Left ventricle myocardium inferior (tissue), 1 donor: ENCODE measurements at regions not wholly inside any gene's neighbourhood (a gene's known extent, or its start where the extent isn't known, plus 50 kb on each side); places are given as distances from the start of the nearest gene placed in this dataset.

Source experiments
- DNase-seq: peaks from one replicate; pipeline ENCODE4 v3.0.0-alpha.2; 2020
- H3K27ac ChIP-seq: fragments of 200-600 bp; replicated peaks from 2 replicates; pipeline ENCODE4 v1.8.0; 2021
- H3K27me3 ChIP-seq: fragments of 200-600 bp; 2 replicates; pipeline ENCODE4 v1.8.0; 2021; ENCODE audit warnings: low read depth
- H3K36me3 ChIP-seq: fragments of 200-600 bp; 2 replicates; pipeline ENCODE4 v1.8.0; 2021
- H3K4me1 ChIP-seq: fragments of 200-600 bp; 2 replicates; pipeline ENCODE4 v1.8.0; 2021
- H3K4me3 ChIP-seq: fragments of 200-600 bp; 2 replicates; pipeline ENCODE4 v1.8.0; 2021; ENCODE audit warnings: mild to moderate bottlenecking, moderate library complexity
- H3K9me3 ChIP-seq: fragments of 200-600 bp; replicated peaks from 2 replicates; pipeline ENCODE4 v1.8.0; 2021
- CTCF ChIP-seq: fragments of 200-600 bp; IDR thresholded peaks from 2 replicates; pipeline ENCODE4 v1.8.0; 2021; ENCODE audit warnings: antibody characterized with exemption, mild to moderate bottlenecking, borderline replicate concordance
- intact Hi-C: fragments of 100-400 bp; cut with micrococcal nuclease; formaldehyde crosslinking; loops from one replicate; pipeline ENCODE4 v1.11.0; 2022
- donor health status: DM: no; HTN: yes; CAD: no; lungs with severe emphysema.

- no peak overlapping the region for H3K4me3 ChIP-seq
Measured at GRCh38 chr12:34287437-34287836, 265.1 kb downstream of the ALG10 start.

GRCh38 chr12:34287986-34288962 lies 266.0 kb downstream of the ALG10 start:
- Histone ChIP-seq H3K4me3 (no peak overlapping the region), H3K36me3 (no peaks in the 10 kb centered on the region), H3K27me3 (peaks cover 8% of the 10 kb centered on the region), H3K9me3 (peaks cover 62% of the 10 kb centered on the region), H3K27ac (no peak overlapping the region), H3K4me1 (no peaks in the 10 kb centered on the region)
- no peak for TF ChIP-seq CTCF
- DNase-seq: peak; percentile 2
- intact Hi-C loops: no loop called here

More at GRCh38 chr12:34287437-34287836, 265.1 kb downstream of the ALG10 start:
- no peak for TF ChIP-seq CTCF
- intact Hi-C loops: no loop called here
- H3K4me1 ChIP-seq: no peaks in the 10 kb centered on the region
- DNase-seq: no peak
- peaks cover 8% of the 10 kb centered on the region for H3K27me3 ChIP-seq
- H3K9me3 ChIP-seq: peaks cover 70% of the 10 kb centered on the region
- H3K36me3 ChIP-seq: no peaks in the 10 kb centered on the region
- no peak overlapping the region for H3K27ac ChIP-seq

GRCh38 chr12:34288963-34289345 lies 266.7 kb downstream of the ALG10 start:
- Histone ChIP-seq H3K27ac (no peak overlapping the region), H3K9me3 (peaks cover 55% of the 10 kb centered on the region), H3K36me3 (no peaks in the 10 kb centered on the region), H3K4me3 (no peak overlapping the region), H3K4me1 (no peaks in the 10 kb centered on the region), H3K27me3 (peaks cover 9% of the 10 kb centered on the region)
- no peak for DNase-seq
- intact Hi-C loops: no loop called here
- TF ChIP-seq CTCF: no peak

GRCh38 chr12:34289431-34290380 lies 267.4 kb downstream of the ALG10 start:
- peak; percentile 4 for DNase-seq
- peaks cover 48% of the 10 kb centered on the region for H3K9me3 ChIP-seq
- no peaks in the 10 kb centered on the region for H3K36me3 ChIP-seq
- no peak overlapping the region for H3K4me3 ChIP-seq
- H3K4me1 ChIP-seq: no peaks in the 10 kb centered on the region
- intact Hi-C loops: no loop called here
- no peak overlapping the region for H3K27ac ChIP-seq
- H3K27me3 ChIP-seq: peaks cover 16% of the 10 kb centered on the region
- TF ChIP-seq CTCF: no peak

GRCh38 chr12:34290381-34290995 lies 268.2 kb downstream of the ALG10 start:
- DNase-seq: peak; percentile 6
- no peak for TF ChIP-seq CTCF
- H3K27me3 ChIP-seq: peaks cover 24% of the 10 kb centered on the region
- H3K36me3 ChIP-seq: no peaks in the 10 kb centered on the region
- no peak overlapping the region for H3K27ac ChIP-seq
- no peaks in the 10 kb centered on the region for H3K4me1 ChIP-seq
- intact Hi-C loops: no loop called here
- H3K4me3 ChIP-seq: no peak overlapping the region
- H3K9me3 ChIP-seq: peaks cover 40% of the 10 kb centered on the region
